ENCODE measurements at regions not wholly inside any gene's neighbourhood (a gene's known extent, or its start where the extent isn't known, plus 50 kb on each side); places are given as distances from the start of the nearest gene placed in this dataset.

GRCh38 chr4:189294574-189294973 lies 646.1 kb upstream of the FRG1 start:
- Histone ChIP-seq H3K9me3 (ENCODE audit: control insufficient read depth, insufficient read depth, low read length) (no peaks in the 10 kb centered on the region), H3K9ac (ENCODE audit: low read depth, low read length) (no peak overlapping the region), H3K4me1 (ENCODE audit: insufficient read depth, low read length) (no peaks in the 10 kb centered on the region), H3K36me3 (ENCODE audit: insufficient read depth, low read length) (no peaks in the 10 kb centered on the region)

- no peaks in the 10 kb centered on the region for H3K9me3 ChIP-seq (ENCODE audit: control insufficient read depth, insufficient read depth, low read length)
- H3K4me1 ChIP-seq (ENCODE audit: insufficient read depth, low read length) = no peaks in the 10 kb centered on the region
- no peak overlapping the region for H3K9ac ChIP-seq (ENCODE audit: low read depth, low read length)
- H3K36me3 ChIP-seq (ENCODE audit: insufficient read depth, low read length) = no peaks in the 10 kb centered on the region
Measured at GRCh38 chr4:189299706-189300105, 641.0 kb upstream of the FRG1 start.

DNA sequence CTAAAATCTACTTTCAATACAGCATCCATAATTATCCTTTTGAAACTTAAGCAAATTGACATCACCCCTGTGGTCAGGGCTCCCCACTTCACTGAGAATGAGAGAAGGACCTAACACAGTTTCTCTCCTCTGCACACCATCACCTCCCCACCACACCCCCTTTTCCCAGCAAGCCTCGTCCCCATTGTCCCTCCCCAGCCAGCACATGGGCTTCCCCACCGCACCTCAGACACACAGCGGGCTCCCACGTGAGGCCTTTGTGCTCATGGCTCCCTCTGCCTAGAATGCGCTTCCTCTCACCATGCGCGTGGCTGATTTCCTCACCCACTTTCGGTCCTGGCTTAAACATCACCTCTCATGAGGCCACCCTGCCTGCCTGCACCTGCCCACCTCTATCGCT lies 639.0 kb upstream of the FRG1 start:
- no peaks in the 10 kb centered on the region for H3K9me3 ChIP-seq (ENCODE audit: control insufficient read depth, insufficient read depth, low read length)
- no peaks in the 10 kb centered on the region for H3K4me1 ChIP-seq (ENCODE audit: insufficient read depth, low read length)
- no peak overlapping the region for H3K9ac ChIP-seq (ENCODE audit: low read depth, low read length)
- H3K36me3 ChIP-seq (ENCODE audit: insufficient read depth, low read length) = no peaks in the 10 kb centered on the region

DNA sequence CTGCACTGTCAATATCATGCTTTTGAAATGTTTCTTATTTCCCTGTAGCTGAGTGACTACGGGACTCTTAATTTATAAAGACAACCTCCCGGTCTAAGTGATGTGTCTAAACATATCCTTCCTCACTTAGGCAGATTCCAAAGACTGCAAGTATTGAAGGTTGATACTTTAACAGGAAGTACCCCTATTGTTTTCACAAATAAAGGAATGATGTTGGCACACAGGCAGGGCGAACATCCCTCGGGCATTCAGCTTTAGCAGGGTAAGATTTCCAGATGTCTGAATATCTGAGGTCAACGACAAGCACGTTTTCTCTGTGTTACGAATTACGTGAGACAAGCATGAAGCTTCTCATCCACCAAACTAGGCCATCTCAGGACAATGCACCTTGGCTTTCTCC lies 638.0 kb upstream of the FRG1 start:
- Histone ChIP-seq H3K36me3 (ENCODE audit: insufficient read depth, low read length) (no peaks in the 10 kb centered on the region), H3K9ac (ENCODE audit: low read depth, low read length) (no peak overlapping the region), H3K9me3 (ENCODE audit: control insufficient read depth, insufficient read depth, low read length) (no peaks in the 10 kb centered on the region), H3K4me1 (ENCODE audit: insufficient read depth, low read length) (no peaks in the 10 kb centered on the region)

- Histone ChIP-seq H3K9me3 (ENCODE audit: control insufficient read depth, insufficient read depth, low read length) (no peaks in the 10 kb centered on the region), H3K4me1 (ENCODE audit: insufficient read depth, low read length) (no peaks in the 10 kb centered on the region), H3K36me3 (ENCODE audit: insufficient read depth, low read length) (no peaks in the 10 kb centered on the region), H3K9ac (ENCODE audit: low read depth, low read length) (no peak overlapping the region)
Measured at GRCh38 chr4:189304167-189304566, 636.5 kb upstream of the FRG1 start.

DNA sequence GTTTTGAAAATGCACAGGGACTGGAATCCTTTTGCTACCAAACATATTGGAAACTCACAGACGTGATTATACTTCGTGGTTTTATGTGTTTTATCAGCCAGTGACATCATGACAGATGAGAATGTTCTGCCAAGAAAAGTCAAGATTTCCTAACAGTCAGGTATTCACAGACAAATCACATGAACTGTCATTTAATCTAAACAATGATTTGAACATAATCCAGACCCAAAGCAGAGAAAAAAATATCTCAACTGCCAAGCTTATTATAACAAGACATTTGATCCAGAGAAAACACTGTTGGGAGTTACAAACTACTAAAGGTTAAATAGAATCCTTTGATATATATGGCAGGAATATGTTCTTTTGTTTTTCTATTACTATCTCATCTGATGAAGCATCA lies 635.9 kb upstream of the FRG1 start:
- Histone ChIP-seq H3K4me1 (ENCODE audit: insufficient read depth, low read length) (no peaks in the 10 kb centered on the region), H3K9ac (ENCODE audit: low read depth, low read length) (no peak overlapping the region), H3K9me3 (ENCODE audit: control insufficient read depth, insufficient read depth, low read length) (no peaks in the 10 kb centered on the region), H3K36me3 (ENCODE audit: insufficient read depth, low read length) (no peaks in the 10 kb centered on the region)

- H3K36me3 ChIP-seq (ENCODE audit: insufficient read depth, low read length) = no peaks in the 10 kb centered on the region
- no peaks in the 10 kb centered on the region for H3K9me3 ChIP-seq (ENCODE audit: control insufficient read depth, insufficient read depth, low read length)
- no peaks in the 10 kb centered on the region for H3K4me1 ChIP-seq (ENCODE audit: insufficient read depth, low read length)
- no peak overlapping the region for H3K9ac ChIP-seq (ENCODE audit: low read depth, low read length)
Measured at GRCh38 chr4:189305500-189305899, 635.2 kb upstream of the FRG1 start.

GRCh38 chr4:189311251-189311650 lies 629.4 kb upstream of the FRG1 start:
- Histone ChIP-seq H3K9me3 (ENCODE audit: control insufficient read depth, insufficient read depth, low read length) (no peaks in the 10 kb centered on the region), H3K36me3 (ENCODE audit: insufficient read depth, low read length) (no peaks in the 10 kb centered on the region), H3K4me1 (ENCODE audit: insufficient read depth, low read length) (no peaks in the 10 kb centered on the region), H3K9ac (ENCODE audit: low read depth, low read length) (no peak overlapping the region)

DNA sequence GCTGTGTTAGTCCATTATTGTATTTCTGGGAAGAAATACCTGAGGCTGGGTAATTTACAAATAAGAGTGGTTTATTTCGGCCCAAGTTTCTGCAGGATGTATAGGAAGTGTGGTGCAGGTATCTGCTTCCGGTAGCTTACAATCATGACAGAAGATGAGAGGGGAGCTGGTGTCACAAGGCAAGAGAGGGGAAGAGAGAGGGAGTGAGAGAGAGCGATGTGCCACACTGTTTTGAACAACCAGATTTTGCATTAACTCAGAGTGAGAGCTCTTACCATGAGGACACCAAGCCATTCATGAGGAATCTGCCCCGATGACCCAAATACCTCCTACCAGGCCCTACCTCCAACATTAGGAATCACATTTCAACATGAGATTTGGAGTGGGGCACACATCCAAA lies 627.6 kb upstream of the FRG1 start:
- H3K9ac ChIP-seq (ENCODE audit: low read depth, low read length) = no peak overlapping the region
- H3K36me3 ChIP-seq (ENCODE audit: insufficient read depth, low read length) = no peaks in the 10 kb centered on the region
- H3K9me3 ChIP-seq (ENCODE audit: control insufficient read depth, insufficient read depth, low read length) = no peaks in the 10 kb centered on the region
- no peaks in the 10 kb centered on the region for H3K4me1 ChIP-seq (ENCODE audit: insufficient read depth, low read length)

GRCh38 chr4:189313861-189314513 lies 626.7 kb upstream of the FRG1 start:
- Histone ChIP-seq H3K36me3 (ENCODE audit: insufficient read depth, low read length) (no peaks in the 10 kb centered on the region), H3K4me1 (ENCODE audit: insufficient read depth, low read length) (no peaks in the 10 kb centered on the region), H3K9ac (ENCODE audit: low read depth, low read length) (no peak overlapping the region), H3K9me3 (ENCODE audit: control insufficient read depth, insufficient read depth, low read length) (no peaks in the 10 kb centered on the region)

DNA sequence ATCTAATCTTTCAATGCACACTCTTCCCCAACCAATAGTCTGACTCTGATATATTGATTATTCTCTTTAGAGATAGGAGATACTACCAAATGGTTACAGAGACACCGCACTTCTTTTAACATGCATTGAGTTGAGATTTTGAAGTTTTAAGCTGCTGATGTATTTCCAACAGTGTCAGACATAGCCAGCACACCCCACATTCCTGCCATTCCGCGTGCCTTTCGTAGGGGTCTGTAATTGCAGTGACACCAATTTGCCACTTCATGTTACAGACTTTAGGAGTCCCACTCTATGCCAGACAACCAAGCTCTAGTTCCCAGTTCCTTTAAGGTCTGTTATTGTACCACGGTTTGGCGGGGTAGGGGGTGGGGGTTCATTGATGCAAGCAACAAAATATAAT lies 618.2 kb upstream of the FRG1 start:
- no peaks in the 10 kb centered on the region for H3K4me1 ChIP-seq (ENCODE audit: insufficient read depth, low read length)
- no peaks in the 10 kb centered on the region for H3K36me3 ChIP-seq (ENCODE audit: insufficient read depth, low read length)
- no peak overlapping the region for H3K9ac ChIP-seq (ENCODE audit: low read depth, low read length)
- H3K9me3 ChIP-seq (ENCODE audit: control insufficient read depth, insufficient read depth, low read length) = no peaks in the 10 kb centered on the region

DNA sequence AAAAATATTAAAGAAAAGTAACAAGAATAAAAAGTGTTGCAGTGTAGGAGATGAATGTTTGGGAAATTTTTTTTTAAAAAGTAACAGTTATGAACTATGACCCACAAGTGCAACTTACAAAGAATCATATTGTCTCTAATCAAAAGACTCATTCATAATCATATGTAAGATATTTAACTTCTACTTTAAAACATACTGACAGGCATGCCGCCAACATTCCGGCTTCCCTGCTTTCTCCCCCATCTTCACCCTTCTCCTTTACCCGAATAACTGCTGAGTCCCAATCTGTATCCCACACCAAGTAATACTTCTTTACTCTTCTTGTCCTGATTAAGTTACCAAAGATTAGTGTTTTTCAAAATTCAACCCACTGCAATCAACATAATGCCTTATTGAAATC lies 598.8 kb upstream of the FRG1 start:
- no peaks in the 10 kb centered on the region for H3K4me1 ChIP-seq (ENCODE audit: insufficient read depth, low read length)
- no peak overlapping the region for H3K9ac ChIP-seq (ENCODE audit: low read depth, low read length)
- H3K9me3 ChIP-seq (ENCODE audit: control insufficient read depth, insufficient read depth, low read length) = no peaks in the 10 kb centered on the region
- no peaks in the 10 kb centered on the region for H3K36me3 ChIP-seq (ENCODE audit: insufficient read depth, low read length)

DNA sequence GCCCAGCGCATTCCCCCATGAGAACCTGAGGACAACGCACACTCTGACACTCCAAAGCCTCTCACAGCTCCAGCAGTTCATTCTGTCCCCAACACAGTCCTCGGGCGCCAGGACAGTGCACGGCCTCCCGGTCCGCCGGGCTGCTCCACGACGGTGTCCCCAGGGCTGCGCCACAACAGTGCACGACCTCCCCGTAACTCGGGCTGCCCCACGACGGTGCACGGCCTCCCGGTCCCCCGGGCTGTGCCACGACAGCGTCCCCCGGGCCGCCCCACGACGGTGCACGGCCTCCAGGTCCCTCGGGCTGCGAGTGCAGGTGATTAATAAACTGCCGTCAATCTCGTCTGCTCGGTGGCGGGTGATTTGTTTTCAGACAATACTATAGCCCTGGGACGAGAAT lies 585.1 kb upstream of the FRG1 start:
- Histone ChIP-seq H3K9me3 (ENCODE audit: control insufficient read depth, insufficient read depth, low read length) (no peaks in the 10 kb centered on the region), H3K36me3 (ENCODE audit: insufficient read depth, low read length) (no peaks in the 10 kb centered on the region), H3K9ac (ENCODE audit: low read depth, low read length) (no peak overlapping the region), H3K4me1 (ENCODE audit: insufficient read depth, low read length) (no peaks in the 10 kb centered on the region)

GRCh38 chr4:189362364-189362763 lies 578.3 kb upstream of the FRG1 start:
- no peaks in the 10 kb centered on the region for H3K9me3 ChIP-seq (ENCODE audit: control insufficient read depth, insufficient read depth, low read length)
- H3K36me3 ChIP-seq (ENCODE audit: insufficient read depth, low read length) = no peaks in the 10 kb centered on the region
- no peaks in the 10 kb centered on the region for H3K4me1 ChIP-seq (ENCODE audit: insufficient read depth, low read length)
- no peak overlapping the region for H3K9ac ChIP-seq (ENCODE audit: low read depth, low read length)

GRCh38 chr4:189364032-189364449 lies 576.6 kb upstream of the FRG1 start:
- Histone ChIP-seq H3K9me3 (ENCODE audit: control insufficient read depth, insufficient read depth, low read length) (no peaks in the 10 kb centered on the region), H3K36me3 (ENCODE audit: insufficient read depth, low read length) (no peaks in the 10 kb centered on the region), H3K4me1 (ENCODE audit: insufficient read depth, low read length) (no peaks in the 10 kb centered on the region), H3K9ac (ENCODE audit: low read depth, low read length) (no peak overlapping the region)

- Histone ChIP-seq H3K9ac (ENCODE audit: low read depth, low read length) (no peak overlapping the region), H3K4me1 (ENCODE audit: insufficient read depth, low read length) (no peaks in the 10 kb centered on the region), H3K36me3 (ENCODE audit: insufficient read depth, low read length) (no peaks in the 10 kb centered on the region), H3K9me3 (ENCODE audit: control insufficient read depth, insufficient read depth, low read length) (no peaks in the 10 kb centered on the region)
Measured at GRCh38 chr4:189365451-189365850, 575.2 kb upstream of the FRG1 start.
